ENCODE measurements at regions not wholly inside any gene's neighbourhood (a gene's known extent, or its start where the extent isn't known, plus 50 kb on each side); places are given as distances from the start of the nearest gene placed in this dataset.

GRCh38 chr4:81358154-81358553 is 113.6 kb downstream of the RASGEF1B start:
- no peaks in the 10 kb centered on the region for H3K27me3 ChIP-seq
- intact Hi-C loops (cut with DNase I): no loop called here
- H3K27ac ChIP-seq: no peak overlapping the region
- no peaks in the 10 kb centered on the region for H3K9me3 ChIP-seq
- H3K36me3 ChIP-seq: no peaks in the 10 kb centered on the region
- DNase-seq: no peak
- WGBS, 2 donors: 68 to 81% methylated on average over 2 of the region's 2 CpGs
- H3K4me1 ChIP-seq: no peaks in the 10 kb centered on the region
- H3K4me3 ChIP-seq (replicated peaks in 1 of 3): no peak overlapping the region
- TF ChIP-seq CTCF (IDR thresholded peaks at IDR 0.05): no peak
- no peak for TF ChIP-seq POLR2A (IDR thresholded peaks at IDR 0.05)

- DNase-seq: no peak
- H3K27ac ChIP-seq: no peak overlapping the region
- TF ChIP-seq POLR2A (IDR thresholded peaks at IDR 0.05) (no peak), CTCF (IDR thresholded peaks at IDR 0.05) (no peak)
- no peaks in the 10 kb centered on the region for H3K9me3 ChIP-seq
- no peaks in the 10 kb centered on the region for H3K36me3 ChIP-seq
- no peak overlapping the region for H3K4me3 ChIP-seq (replicated peaks in 1 of 3)
- no peaks in the 10 kb centered on the region for H3K27me3 ChIP-seq
- intact Hi-C loops (cut with DNase I): no loop called here
- H3K4me1 ChIP-seq: no peaks in the 10 kb centered on the region
- 90 to 92% methylated on average over 1 of the region's 1 CpG for WGBS, 2 donors
Observed at GRCh38 chr4:81356621-81357020, 115.1 kb downstream of the RASGEF1B start.

GRCh38 chr4:81355136-81355535 is 116.6 kb downstream of the RASGEF1B start:
- Histone ChIP-seq H3K4me3 (replicated peaks in 1 of 3) (no peak overlapping the region), H3K36me3 (no peaks in the 10 kb centered on the region), H3K27me3 (no peaks in the 10 kb centered on the region), H3K9me3 (no peaks in the 10 kb centered on the region), H3K4me1 (no peaks in the 10 kb centered on the region), H3K27ac (no peak overlapping the region)
- 83 to 86% methylated on average over 2 of the region's 2 CpGs for WGBS, 2 donors
- DNase-seq: no peak
- intact Hi-C loops (cut with DNase I): no loop called here
- no peak for TF ChIP-seq POLR2A (IDR thresholded peaks at IDR 0.05)
- TF ChIP-seq CTCF (IDR thresholded peaks at IDR 0.05): no peak

- no peaks in the 10 kb centered on the region for H3K9me3 ChIP-seq
- DNase-seq: no peak
- H3K4me3 ChIP-seq (replicated peaks in 1 of 3): no peak overlapping the region
- 57 to 60% methylated on average over 1 of the region's 1 CpG for WGBS, 2 donors
- no peaks in the 10 kb centered on the region for H3K4me1 ChIP-seq
- no peaks in the 10 kb centered on the region for H3K36me3 ChIP-seq
- H3K27ac ChIP-seq: no peak overlapping the region
- intact Hi-C loops (cut with DNase I): loop anchor here (5.0 kb wide), 1 partner anchor 282 kb away; no protein-coding TSS in a partner anchor
- no peaks in the 10 kb centered on the region for H3K27me3 ChIP-seq
- no peak for TF ChIP-seq POLR2A (IDR thresholded peaks at IDR 0.05)
- no peak for TF ChIP-seq CTCF (IDR thresholded peaks at IDR 0.05)
Observed at GRCh38 chr4:81353861-81354260, 117.8 kb downstream of the RASGEF1B start.

GRCh38 chr4:81352446-81352835 is 119.3 kb downstream of the RASGEF1B start:
- Histone ChIP-seq H3K27ac (no peak overlapping the region), H3K36me3 (no peaks in the 10 kb centered on the region), H3K4me3 (replicated peaks in 1 of 3) (no peak overlapping the region), H3K9me3 (no peaks in the 10 kb centered on the region), H3K4me1 (no peaks in the 10 kb centered on the region), H3K27me3 (no peaks in the 10 kb centered on the region)
- intact Hi-C loops (cut with DNase I): loop anchor here (5.0 kb wide), 1 partner anchor 280 kb away; no protein-coding TSS in a partner anchor
- no peak for TF ChIP-seq CTCF (IDR thresholded peaks at IDR 0.05)
- no peak for DNase-seq
- 78 to 86% methylated on average over 2 of the region's 2 CpGs for WGBS, 2 donors

Measured in thyroid gland (tissue), 4 donors.